ENCODE measurements at regions not wholly inside any gene's neighbourhood (a gene's known extent, or its start where the extent isn't known, plus 50 kb on each side); places are given as distances from the start of the nearest gene placed in this dataset.

DNA sequence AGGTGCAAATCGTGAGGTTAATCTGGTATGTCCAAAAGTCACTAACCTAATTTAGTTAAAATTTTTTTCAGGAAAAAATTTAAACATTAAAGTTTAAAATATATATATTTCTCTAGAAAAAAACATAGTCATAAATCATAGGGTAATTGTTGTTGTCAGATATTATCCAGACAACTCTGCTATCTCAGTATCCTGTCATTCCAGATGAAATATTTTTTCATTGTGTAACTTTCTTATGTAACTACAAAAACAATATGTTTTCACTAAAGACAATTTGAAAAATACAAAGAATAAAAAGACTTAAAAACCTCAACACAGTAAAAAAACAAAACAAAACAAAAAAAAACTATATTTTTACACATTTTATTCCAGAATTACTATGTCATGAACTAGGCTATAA, 57.6 kb downstream of the TENT5A start:
- H3K4me3 ChIP-seq, result no peak overlapping the region
- H3K27ac ChIP-seq, result no peak overlapping the region

DNA sequence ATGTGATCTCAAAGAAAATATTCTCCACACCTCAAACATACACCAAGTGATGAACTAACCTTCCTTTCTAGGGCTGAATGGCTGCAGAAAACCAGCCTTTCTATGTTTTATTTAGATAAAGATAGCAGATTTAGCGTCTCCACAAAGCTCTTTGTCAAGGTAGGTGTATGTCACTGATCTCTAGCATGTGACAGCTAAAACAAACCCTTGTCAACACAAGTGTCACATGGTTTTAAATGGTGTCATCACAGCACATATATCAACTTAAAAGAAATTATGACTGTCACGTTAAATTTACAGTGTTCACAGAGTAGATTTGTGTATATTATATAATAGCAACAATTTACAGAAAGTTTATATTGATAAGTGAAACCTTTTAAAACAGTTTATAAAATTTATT, 58.3 kb downstream of the TENT5A start:
- Histone ChIP-seq H3K27ac (no peak overlapping the region), H3K4me3 (no peak overlapping the region)

DNA sequence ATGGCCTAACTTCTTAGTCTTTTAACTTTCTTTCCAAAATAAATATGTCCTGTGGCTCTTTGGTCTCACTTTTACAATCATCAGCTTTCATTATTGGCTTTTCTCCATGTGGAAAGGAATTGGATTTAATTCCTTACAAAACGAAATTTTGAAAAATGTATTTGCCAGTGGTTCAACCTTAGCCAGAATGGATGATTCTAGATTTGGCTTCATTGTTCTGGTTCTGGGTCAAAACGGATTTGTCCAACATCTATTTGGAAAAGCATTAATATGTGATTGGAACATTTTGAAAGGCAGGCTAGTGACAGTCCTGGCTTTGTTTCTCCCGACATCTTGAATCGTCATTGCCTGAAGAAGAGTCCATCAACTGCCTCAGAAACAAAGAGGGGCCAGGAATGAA, 59.2 kb downstream of the TENT5A start:
- no peak overlapping the region for H3K4me3 ChIP-seq
- H3K27ac ChIP-seq, result no peak overlapping the region

DNA sequence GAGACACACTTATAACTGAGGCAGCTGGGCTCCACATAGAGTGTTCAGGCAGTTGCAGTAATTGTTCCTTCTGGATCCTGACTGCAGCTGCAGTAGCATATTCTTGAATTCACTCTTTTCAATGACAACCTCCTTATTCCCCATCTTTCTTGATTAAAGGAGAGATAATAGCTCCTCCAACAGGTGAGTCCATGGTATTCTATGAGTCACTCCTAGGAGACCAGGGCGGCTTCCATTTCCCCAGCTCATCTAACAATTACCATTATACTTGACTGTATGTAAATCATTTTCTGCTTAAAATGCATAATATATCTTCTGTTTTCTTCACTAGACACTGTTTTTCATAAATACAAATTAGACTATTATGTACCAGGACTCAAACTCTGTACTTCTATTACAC, 62.4 kb downstream of the TENT5A start:
- Histone ChIP-seq H3K4me3 (no peak overlapping the region), H3K27ac (no peak overlapping the region)

DNA sequence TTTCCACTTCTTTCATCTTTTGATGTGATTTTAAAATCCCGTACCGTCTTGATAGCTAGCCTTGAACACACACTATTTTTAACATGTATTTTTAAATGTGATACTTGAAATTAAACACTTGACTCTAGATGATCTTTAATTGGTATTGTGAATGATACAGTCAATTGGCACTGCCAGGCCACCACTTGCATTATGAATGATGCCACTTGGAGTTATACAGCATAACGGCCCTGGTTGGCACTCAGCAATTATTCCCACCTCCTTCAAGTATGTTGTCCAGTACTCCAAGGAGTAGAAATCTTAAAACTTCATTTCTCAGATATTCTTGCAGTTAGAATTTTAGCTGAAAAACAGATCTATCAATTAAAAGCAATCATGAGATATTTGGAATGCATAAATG, 62.9 kb downstream of the TENT5A start:
- Histone ChIP-seq H3K4me3 (no peak overlapping the region), H3K27ac (no peak overlapping the region)

DNA sequence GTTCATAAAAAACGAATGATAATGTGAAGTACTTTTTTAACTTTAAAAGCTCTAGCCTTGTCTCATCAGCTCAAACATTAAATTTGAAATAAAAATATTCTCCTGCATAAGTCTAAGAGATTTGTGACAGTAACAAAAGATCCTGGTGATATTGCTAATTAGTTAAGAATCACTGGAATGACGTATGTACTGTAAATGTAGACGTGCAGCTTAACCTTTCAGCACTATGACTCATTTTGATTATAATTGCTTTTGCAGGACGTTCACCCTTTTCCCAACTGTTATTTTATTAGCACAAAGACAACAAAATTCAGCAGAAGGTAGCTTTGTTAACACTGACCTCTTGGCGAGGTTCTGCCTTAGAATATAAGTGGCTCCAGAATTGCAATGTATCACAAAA, 68.6 kb downstream of the TENT5A start:
- no peak overlapping the region for H3K27ac ChIP-seq
- H3K4me3 ChIP-seq, result no peak overlapping the region

DNA sequence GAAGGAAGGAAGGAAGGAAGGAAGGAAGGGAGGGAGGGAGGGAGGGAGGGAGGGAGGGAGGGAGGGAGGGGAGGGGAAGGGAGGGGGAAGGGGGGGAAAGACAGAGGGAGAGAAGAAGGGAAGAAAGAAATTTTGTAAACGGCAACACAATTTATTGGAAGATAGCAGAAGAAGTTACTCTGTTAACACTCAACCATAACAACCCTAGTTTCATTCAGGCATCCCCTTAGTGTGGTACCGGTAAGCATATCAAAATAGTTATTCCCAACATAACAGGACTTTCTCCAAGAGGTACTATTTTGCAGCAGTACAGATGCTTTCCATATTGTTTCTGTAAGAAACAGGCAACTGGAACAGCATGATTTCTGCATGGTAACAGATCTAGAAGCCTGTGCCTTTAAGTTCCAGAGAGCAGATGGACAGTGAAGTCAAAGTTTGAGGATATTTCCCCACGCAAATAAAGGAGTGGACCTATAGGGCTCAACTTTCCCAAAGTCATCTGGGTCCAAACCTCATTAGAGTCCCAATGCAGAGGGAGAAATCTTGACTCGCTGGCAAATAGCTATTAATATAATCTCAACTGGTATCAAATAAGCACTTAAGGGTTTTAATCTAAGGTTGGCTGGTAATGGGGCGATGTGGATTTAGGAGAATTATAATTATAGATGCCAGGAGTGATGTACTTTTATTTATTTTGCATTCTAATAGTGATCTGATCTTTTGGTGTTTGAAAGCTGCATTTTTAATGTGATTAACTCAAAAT, 69.4 kb downstream of the TENT5A start:
- Histone ChIP-seq H3K27ac (no peak overlapping the region), H3K4me3 (no peak overlapping the region)

DNA sequence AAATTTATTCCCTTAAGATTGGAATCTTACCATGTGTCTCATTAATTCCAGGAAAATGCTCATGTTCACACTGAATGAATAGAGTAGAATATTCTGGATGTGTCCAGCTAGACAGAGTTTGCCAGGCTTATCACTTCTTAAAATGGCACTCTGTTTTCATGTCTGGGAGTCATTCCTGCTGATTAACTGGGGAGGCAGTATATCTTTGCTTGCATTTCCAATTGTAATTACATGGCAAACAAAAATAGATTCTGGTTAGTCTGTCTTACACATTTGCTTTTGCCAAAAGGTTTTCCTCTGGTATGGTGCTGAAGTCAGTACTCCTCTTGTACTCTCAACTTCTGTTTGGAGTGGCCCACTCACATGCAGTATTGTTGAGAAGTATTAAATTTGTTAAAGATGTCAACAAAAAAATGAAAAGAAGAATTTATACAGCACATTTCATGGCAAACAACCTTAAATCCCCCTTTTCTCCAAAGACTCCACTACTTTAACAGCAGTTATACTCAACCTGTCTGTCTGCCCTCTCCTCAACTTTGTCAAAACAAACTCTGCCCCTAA, 70.2 kb downstream of the TENT5A start:
- Histone ChIP-seq H3K4me3 (no peak overlapping the region), H3K27ac (no peak overlapping the region)

DNA sequence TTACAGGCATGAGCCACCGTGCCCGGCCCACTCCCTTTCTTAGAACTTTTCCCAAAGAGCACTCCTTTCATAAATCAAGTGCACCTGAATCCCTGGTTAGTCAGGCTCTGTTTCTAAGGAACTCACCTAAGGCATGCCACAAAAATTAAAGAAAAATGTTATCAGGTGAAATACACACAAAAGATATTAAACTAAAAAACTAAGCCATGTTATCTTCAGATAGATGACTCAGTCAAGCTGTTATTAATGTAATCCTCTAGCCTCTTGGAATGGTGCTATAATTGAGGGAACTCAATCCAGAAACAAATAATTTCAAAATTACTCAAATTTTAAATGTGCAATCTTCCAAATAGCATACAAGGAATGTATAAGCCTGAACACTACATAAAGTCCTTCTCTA, 83.0 kb downstream of the TENT5A start:
- no peak overlapping the region for H3K4me3 ChIP-seq
- H3K27ac ChIP-seq, result no peak overlapping the region

DNA sequence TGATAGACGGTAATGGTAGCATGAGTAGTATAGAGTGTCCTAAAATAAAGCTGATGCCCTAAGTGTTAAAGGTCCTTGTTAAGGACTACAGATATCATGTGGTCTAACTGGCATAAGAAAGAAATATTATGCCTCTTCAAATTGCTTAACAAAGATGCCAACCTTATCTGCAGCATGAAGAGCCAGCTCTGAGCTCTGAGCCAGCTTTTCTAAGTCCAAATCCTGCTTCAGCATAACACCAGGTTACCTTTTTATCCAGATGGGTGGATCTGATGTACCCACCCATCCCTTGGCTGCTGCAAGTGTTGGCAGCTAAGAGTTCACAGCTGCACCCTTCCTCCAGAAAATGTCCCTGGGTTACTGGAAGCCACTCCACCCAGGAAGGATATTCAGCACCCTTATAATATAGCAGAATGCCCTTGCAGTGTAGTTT, 83.8 kb downstream of the TENT5A start:
- H3K4me3 ChIP-seq, result no peak overlapping the region
- H3K27ac ChIP-seq, result no peak overlapping the region

DNA sequence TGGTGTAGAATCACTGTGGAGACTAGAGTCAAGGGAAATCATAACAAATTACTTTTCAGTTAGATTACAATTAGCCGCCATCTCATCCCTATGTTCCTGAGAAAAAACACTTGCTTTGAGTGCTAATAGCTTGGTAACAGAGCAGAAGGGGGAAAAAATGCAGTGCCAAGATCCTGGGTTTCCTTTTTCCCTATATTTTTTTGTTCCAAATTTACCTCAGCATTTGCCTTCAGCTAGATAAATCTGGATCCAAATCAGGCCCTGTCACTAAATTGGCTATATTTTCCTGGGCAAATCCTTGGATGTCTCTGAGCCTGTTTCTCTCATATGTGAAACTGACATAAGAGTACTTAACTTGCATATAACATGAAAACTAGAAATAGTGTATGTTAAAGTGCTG, 86.0 kb downstream of the TENT5A start:
- no peak overlapping the region for H3K27ac ChIP-seq
- no peak overlapping the region for H3K4me3 ChIP-seq

DNA sequence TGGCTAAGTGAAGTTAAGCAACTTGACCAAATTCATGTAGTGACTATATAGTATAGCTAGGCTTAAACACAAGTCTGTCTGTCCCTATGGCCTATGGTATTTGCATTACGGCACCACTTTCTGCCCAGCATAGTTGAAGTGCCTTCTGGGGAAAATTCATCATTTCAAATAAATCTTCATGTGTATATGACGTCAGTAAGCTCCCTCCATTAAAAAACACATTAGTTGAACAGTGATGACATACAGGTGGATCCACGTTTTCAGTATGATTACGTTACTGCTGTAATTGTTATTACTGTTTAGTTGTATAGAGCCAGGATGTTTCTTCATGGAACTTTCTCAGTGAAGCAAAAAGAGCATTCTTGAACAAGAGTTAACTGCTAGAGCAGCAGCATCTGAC, 96.2 kb downstream of the TENT5A start:
- no peak overlapping the region for H3K27ac ChIP-seq

DNA sequence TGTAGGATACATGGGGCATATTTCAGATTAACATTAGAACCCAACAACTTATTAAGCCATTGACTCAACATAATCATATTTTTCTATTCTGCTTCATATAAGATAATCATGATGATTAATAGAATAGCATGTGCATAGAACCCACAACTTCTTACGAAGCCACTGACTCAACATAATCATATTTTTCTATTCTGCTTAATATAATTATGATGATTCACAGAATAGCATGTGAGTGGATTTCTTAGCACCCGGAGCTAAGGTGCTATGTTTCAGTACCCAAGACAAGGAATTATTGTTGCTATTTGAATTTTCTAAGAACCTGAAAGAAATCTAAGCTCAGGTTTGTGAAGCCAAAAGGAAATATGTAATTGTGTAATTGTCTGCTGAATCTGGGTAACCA, 96.8 kb downstream of the TENT5A start:
- no peak overlapping the region for H3K4me3 ChIP-seq
- no peak overlapping the region for H3K27ac ChIP-seq

More for the DNA sequence above, 96.2 kb downstream of the TENT5A start:
- no peak overlapping the region for H3K4me3 ChIP-seq

DNA sequence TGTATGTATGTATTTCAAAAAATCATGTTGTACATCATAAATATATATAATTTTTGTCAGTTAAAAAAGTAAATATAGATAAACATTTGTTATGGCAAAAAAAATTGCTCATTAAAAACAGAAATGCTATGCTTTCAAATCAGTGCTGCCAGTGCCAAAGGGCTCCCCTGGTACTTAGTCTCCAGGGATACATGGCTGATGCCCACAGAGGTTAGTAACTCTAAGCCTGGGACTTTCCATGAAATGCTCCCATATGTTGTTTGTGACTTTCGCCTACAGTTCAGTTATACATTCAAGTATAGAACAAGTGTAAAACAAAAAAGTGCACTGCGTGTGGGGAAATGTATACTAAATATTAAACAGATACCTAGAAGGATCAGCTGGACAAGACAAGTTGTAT, 104.0 kb downstream of the TENT5A start:
- Histone ChIP-seq H3K27ac (no peak overlapping the region), H3K4me3 (no peak overlapping the region)

DNA sequence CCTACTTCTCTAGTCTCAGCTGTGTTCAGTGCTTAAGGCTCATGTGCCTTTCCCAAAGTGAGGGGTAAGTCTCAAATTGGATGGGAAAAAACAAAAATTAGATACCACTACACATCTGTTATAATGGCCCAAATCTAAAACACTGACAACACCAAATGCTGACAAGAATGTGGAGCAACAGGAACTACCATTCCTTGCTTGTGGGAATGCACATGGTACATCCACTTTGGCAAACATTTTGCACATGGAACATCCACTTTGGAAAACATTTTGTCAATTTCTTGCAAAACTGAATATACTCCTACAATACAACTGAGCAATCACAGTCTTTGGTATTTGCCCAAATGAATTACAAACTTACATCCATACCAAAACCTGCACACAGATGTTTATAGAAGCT, 109.3 kb downstream of the TENT5A start:
- Histone ChIP-seq H3K4me3 (no peak overlapping the region), H3K27ac (no peak overlapping the region)

DNA sequence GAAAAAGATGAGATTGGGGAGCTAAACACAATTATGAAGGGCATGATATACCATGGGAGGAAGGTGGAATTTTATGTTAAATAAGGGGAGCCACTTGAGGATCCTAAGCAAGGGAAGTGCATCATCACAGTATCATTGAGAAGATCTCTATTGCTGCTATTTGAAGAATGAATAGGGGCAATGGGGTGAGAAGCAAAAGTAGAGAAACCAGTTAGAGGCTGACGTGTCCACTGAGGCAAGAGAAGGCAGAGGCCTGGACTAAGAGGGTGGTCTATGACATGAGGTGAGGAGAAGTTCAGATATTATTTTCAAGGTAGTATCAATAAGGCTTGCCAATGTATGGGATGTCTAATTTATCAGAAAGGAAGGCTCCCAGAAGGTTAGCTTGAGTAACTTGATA, 111.6 kb downstream of the TENT5A start:
- Histone ChIP-seq H3K27ac (no peak overlapping the region), H3K4me3 (no peak overlapping the region)

DNA sequence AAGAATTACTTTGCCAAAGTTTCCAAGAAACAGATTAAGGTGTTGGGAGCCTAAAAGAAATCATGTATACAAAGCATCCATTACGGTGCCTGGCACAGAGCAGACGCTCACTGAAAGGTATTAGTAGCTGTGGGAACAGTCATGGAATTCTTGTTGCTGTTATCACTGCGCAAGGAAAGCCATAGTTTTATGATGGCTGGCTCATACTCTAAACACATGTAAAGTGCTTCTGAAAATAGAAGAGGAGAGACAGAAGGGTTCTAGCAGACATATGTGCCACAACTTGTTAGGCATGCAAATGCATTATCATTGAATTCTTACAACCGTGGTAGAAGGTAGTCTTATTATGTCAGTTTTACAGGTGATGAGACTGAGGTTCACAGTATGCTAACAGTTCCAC, 112.4 kb downstream of the TENT5A start:
- H3K27ac ChIP-seq, result no peak overlapping the region

DNA sequence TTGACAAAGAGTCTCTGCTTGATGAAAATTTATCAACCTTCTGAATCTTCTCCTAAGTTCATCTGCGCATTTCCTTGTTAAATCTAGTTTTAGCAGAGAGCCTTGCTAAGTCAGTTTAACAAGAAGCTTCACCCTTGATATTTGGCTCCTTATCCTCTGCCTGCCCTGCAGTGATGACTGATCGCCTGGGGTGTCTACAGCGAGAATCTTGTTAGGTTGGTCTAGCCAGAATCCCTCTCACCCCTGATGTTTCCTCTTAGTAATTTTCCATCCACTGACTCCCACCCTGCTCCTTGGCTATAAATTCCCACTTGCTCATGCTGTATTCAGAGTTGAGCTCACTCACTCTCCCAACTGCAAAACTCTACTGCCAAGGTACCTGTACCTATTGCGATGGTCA, 114.1 kb downstream of the TENT5A start:
- no peak overlapping the region for H3K4me3 ChIP-seq
- no peak overlapping the region for H3K27ac ChIP-seq

More for the DNA sequence above, 112.4 kb downstream of the TENT5A start:
- no peak overlapping the region for H3K4me3 ChIP-seq

DNA sequence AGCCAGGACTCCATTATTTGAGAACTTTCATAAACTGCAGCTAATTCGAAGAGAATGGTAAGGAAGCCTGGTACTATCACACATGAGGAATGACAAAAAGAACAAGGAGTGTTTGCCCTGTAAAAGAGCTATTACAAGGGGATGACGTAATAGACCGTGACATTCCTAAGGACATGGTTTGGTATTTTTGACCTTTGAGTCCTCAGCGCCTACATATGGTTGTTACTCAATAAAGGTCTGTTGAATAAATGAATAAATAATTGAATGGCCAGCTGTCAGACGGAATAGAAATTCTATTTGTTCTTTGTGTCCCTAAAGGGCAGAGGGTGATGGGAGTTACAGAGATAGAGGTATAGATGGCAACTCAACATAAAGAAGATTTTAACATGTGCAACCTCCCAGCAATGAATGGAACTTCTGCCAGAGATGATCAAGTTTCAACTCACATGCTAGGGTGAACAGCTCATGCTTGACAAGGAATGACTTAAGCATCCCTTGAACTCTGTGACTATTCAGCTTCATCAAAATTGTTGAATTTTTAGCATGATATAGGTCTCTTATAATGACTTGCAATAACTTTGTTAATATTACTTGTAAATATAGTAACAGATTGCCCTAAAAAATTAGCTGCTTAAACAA, 115.4 kb downstream of the TENT5A start:
- no peak overlapping the region for H3K27ac ChIP-seq
- no peak overlapping the region for H3K4me3 ChIP-seq

DNA sequence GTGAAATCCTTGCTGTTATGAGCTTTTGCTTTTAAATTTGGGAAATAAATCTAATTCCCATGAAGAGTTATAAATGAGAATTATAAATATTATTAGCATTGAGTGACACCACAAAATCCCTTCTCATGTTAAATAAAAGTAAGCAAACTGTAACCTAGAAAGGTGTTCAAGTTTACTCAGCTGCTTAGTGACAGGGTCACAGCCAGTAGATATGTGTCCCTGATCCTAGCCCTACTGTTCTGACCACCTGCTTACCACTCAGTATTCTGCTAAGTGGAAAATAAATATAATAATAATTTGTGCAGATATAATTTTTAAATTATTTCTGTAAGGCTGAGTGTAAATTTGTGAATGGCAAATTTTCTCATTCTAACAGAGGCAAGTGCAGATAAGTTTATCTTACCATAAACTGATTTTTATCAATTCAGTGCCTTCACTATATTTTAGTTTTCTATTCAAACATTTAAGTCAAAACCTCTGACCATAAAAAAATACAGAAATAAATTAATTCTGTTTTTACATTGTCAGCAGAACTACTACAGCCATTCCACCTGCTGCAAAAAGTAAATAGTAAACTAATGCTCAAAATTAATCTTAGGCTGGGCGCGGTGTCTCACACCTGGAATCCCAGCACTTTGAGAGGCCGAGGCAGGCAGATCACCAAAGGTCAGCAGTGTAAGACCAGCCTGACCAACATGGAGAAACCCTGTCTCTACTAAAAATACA, 118.2 kb downstream of the TENT5A start:
- Histone ChIP-seq H3K4me3 (no peak overlapping the region), H3K27ac (no peak overlapping the region)

DNA sequence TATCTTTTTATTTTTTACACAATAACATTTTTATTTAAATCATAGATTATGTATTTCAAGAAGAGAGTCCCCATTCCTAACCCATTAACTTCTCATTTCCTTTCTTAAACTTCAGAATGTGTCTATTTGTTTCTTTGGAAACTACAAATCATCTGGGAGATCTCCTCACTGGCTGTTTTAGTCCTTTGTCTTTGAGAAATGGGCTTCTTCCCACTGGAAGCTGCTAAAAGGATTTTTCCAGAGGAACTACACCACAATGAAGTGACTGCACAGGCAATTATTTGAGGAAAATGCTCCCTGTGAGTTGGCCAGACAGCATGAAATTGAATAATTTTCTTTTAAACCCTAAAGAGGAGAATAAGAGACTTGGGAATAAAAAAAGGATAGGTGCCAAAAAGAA, 119.1 kb downstream of the TENT5A start:
- no peak overlapping the region for H3K4me3 ChIP-seq

More for the DNA sequence above, 119.1 kb downstream of the TENT5A start:
- H3K27ac ChIP-seq, result no peak overlapping the region

All from skin epidermis (tissue), 12 donors.